DMS 273 treated with DMSO at 0.1 percent for 48 hours (cell line): ENCODE measurements at regions not wholly inside any gene's neighbourhood (a gene's known extent, or its start where the extent isn't known, plus 50 kb on each side); places are given as distances from the start of the nearest gene placed in this dataset.

Experiments
- DNase-seq: peaks from one replicate; lab custom pipeline; 2025; lab: John Stamatoyannopoulos, UW

- no peak for DNase-seq
These were observed 255.9 kb upstream of the CXCR4 start for GRCh38 chr2:136373841-136374240.

GRCh38 chr2:136373029-136373428 is 255.1 kb upstream of the CXCR4 start:
- no peak for DNase-seq

GRCh38 chr2:136363900-136364299 is 246.0 kb upstream of the CXCR4 start:
- no peak for DNase-seq

- DNase-seq, result no peak
These were observed 245.5 kb upstream of the CXCR4 start for GRCh38 chr2:136363470-136363869.

GRCh38 chr2:136362676-136363390 is 244.9 kb upstream of the CXCR4 start:
- DNase-seq, result no peak

GRCh38 chr2:136361521-136361920 is 243.6 kb upstream of the CXCR4 start:
- no peak for DNase-seq

- DNase-seq, result no peak
These were observed 242.8 kb upstream of the CXCR4 start for GRCh38 chr2:136360790-136361189.

- no peak for DNase-seq
These were observed 241.4 kb upstream of the CXCR4 start for GRCh38 chr2:136359121-136359965.

- no peak for DNase-seq
These were observed 240.6 kb upstream of the CXCR4 start for GRCh38 chr2:136358576-136358975.

- DNase-seq, result no peak
These were observed 239.0 kb upstream of the CXCR4 start for GRCh38 chr2:136357007-136357380.

GRCh38 chr2:136356125-136357006 is 238.4 kb upstream of the CXCR4 start:
- no peak for DNase-seq

GRCh38 chr2:136351684-136352083 is 233.7 kb upstream of the CXCR4 start:
- DNase-seq, result no peak

GRCh38 chr2:136347981-136348380 is 230.0 kb upstream of the CXCR4 start:
- DNase-seq, result no peak

GRCh38 chr2:136344339-136344738 is 226.4 kb upstream of the CXCR4 start:
- DNase-seq, result no peak

GRCh38 chr2:136342138-136342537 is 224.2 kb upstream of the CXCR4 start:
- no peak for DNase-seq

GRCh38 chr2:136334967-136335366 is 217.0 kb upstream of the CXCR4 start:
- DNase-seq, result no peak

- no peak for DNase-seq
These were observed 214.6 kb upstream of the CXCR4 start for GRCh38 chr2:136332436-136333095.

GRCh38 chr2:136331226-136331625 is 213.3 kb upstream of the CXCR4 start:
- no peak for DNase-seq

GRCh38 chr2:136328207-136328795 is 210.4 kb upstream of the CXCR4 start:
- no peak for DNase-seq

GRCh38 chr2:136327162-136327852 is 209.4 kb upstream of the CXCR4 start:
- no peak for DNase-seq

GRCh38 chr2:136325844-136326331 is 207.9 kb upstream of the CXCR4 start:
- DNase-seq, result no peak
